SIG-M5 (cell line): ENCODE measurements at regions not wholly inside any gene's neighbourhood (a gene's known extent, or its start where the extent isn't known, plus 50 kb on each side); places are given as distances from the start of the nearest gene placed in this dataset.

Source experiments
- DNase-seq: peaks from one replicate; lab custom pipeline; 2025; lab: John Stamatoyannopoulos, UW

- no peak for DNase-seq
Measured at GRCh38 chr4:176507845-176508533, 188.2 kb downstream of the SPCS3 start.

GRCh38 chr4:176508780-176509331 lies 189.1 kb downstream of the SPCS3 start:
- DNase-seq = no peak

- DNase-seq = no peak
Measured at GRCh38 chr4:176525576-176525975, 205.8 kb downstream of the SPCS3 start.

GRCh38 chr4:176526704-176527103 lies 206.9 kb downstream of the SPCS3 start:
- no peak for DNase-seq

GRCh38 chr4:176529574-176529973 lies 209.8 kb downstream of the SPCS3 start:
- DNase-seq = no peak

GRCh38 chr4:176533159-176533558 lies 213.4 kb downstream of the SPCS3 start:
- no peak for DNase-seq

- no peak for DNase-seq
Measured at GRCh38 chr4:176534566-176534965, 214.8 kb downstream of the SPCS3 start.

- DNase-seq = no peak
Measured at GRCh38 chr4:176538217-176538925, 218.6 kb downstream of the SPCS3 start.

- no peak for DNase-seq
Measured at GRCh38 chr4:176539091-176539784, 219.5 kb downstream of the SPCS3 start.

GRCh38 chr4:176539785-176540175 lies 220.0 kb downstream of the SPCS3 start:
- DNase-seq = no peak

- no peak for DNase-seq
Measured at GRCh38 chr4:176540814-176541213, 221.0 kb downstream of the SPCS3 start.

GRCh38 chr4:176545872-176546271 lies 226.1 kb downstream of the SPCS3 start:
- DNase-seq = no peak

- no peak for DNase-seq
Measured at GRCh38 chr4:176546975-176547374, 227.2 kb downstream of the SPCS3 start.

GRCh38 chr4:176548571-176548970 lies 228.8 kb downstream of the SPCS3 start:
- no peak for DNase-seq

- no peak for DNase-seq
Measured at GRCh38 chr4:176549161-176549865, 229.5 kb downstream of the SPCS3 start.

- no peak for DNase-seq
Measured at GRCh38 chr4:176558661-176559060, 234.1 kb downstream of the VEGFC start.

GRCh38 chr4:176561368-176561767 lies 231.4 kb downstream of the VEGFC start:
- DNase-seq = no peak

GRCh38 chr4:176563591-176563990 lies 229.1 kb downstream of the VEGFC start:
- no peak for DNase-seq

GRCh38 chr4:176565049-176565448 lies 227.7 kb downstream of the VEGFC start:
- no peak for DNase-seq

- no peak for DNase-seq
Measured at GRCh38 chr4:176566769-176567168, 226.0 kb downstream of the VEGFC start.

GRCh38 chr4:176568238-176568637 lies 224.5 kb downstream of the VEGFC start:
- DNase-seq = no peak

- DNase-seq = no peak
Measured at GRCh38 chr4:176569301-176569700, 223.4 kb downstream of the VEGFC start.
